H1 (cell line): ENCODE measurements at regions not wholly inside any gene's neighbourhood (a gene's known extent, or its start where the extent isn't known, plus 50 kb on each side); places are given as distances from the start of the nearest gene placed in this dataset.

Source experiments
- CTCF ChIA-PET: fragments of 300-600 bp; sonication (Branson Sonifier 250); formaldehyde crosslinking; loops from one replicate; lab custom pipeline; 2021; ENCODE audit not compliant: partially characterized antibody; lab: Charles Lee
- POLR2A ChIA-PET: fragments of 300-600 bp; sonication (Branson Sonifier 250); formaldehyde crosslinking; loops from one replicate; lab custom pipeline; 2021; ENCODE audit warnings: inconsistent platforms; ENCODE audit not compliant: partially characterized antibody; lab: Charles Lee
- DNase-seq, 2 experiments: peaks; one replicate each; pipeline versions ENCODE4 v3.0.0 to v3.0.0-alpha.2; 2010 to 2022; ENCODE audit warnings: low spot score in 2 of 2, low read depth in 1 of 2, mixed read lengths in 1 of 2
- FAIRE-seq: peaks from 2 replicates; lab custom pipeline; 2011; peaks lifted over from hg19 to GRCh38; lab: Jason Lieb, UNC
- H2AFZ ChIP-seq: 2 replicates; pipeline ENCODE4 v1.8.1; 2012; ENCODE audit warnings: low read length, inconsistent platforms
- H2AK5ac ChIP-seq: 2 replicates; pipeline ENCODE4 v1.6.1; 2013; ENCODE audit warnings: low read depth, low read length
- H2BK120ac ChIP-seq: replicated peaks from 2 replicates; pipeline ENCODE3; 2013; ENCODE audit warnings: low read depth, low read length, inconsistent platforms
- H2BK12ac ChIP-seq: 2 replicates; pipeline ENCODE4 v1.6.1; 2013; ENCODE audit warnings: low read depth, low read length
- H2BK15ac ChIP-seq: 2 replicates; pipeline ENCODE4 v1.6.1; 2013; ENCODE audit warnings: low read length
- H2BK20ac ChIP-seq: 2 replicates; pipeline ENCODE4 v1.6.1; 2013; ENCODE audit warnings: low read length
- H2BK5ac ChIP-seq: 2 replicates; pipeline ENCODE4 v1.6.1; 2013; ENCODE audit warnings: low read depth, low read length
- H3K14ac ChIP-seq: 2 replicates; pipeline ENCODE4 v1.6.1; 2013; ENCODE audit warnings: inconsistent platforms; ENCODE audit not compliant: insufficient read length
- H3K18ac ChIP-seq: 2 replicates; pipeline ENCODE4 v1.6.1; 2013; ENCODE audit warnings: low read length; ENCODE audit errors: extremely low read depth
- H3K23ac ChIP-seq: 2 replicates; pipeline ENCODE4 v1.6.1; 2013; ENCODE audit warnings: inconsistent platforms; ENCODE audit not compliant: insufficient read length
- H3K23me2 ChIP-seq: 2 replicates; pipeline ENCODE4 v1.6.1; 2013; ENCODE audit warnings: low read depth, low read length
- H3K27ac ChIP-seq: 2 replicates; pipeline ENCODE4 v1.6.1; 2011; ENCODE audit warnings: low read depth, low read length, inconsistent platforms
- H3K27me3 ChIP-seq, 4 experiments: replicated peaks in 1 of 4; 1 replicate in 1 of 4; 2 replicates in 3 of 4; pipeline versions ENCODE4 v1.6.1 to v1.8.1; 2011 to 2013; ENCODE audit warnings: low read length in 3 of 4, mild to moderate bottlenecking in 3 of 4, inconsistent platforms in 2 of 4, mixed read lengths in 2 of 4, moderate library complexity in 1 of 4; ENCODE audit not compliant: control insufficient read depth in 3 of 4, insufficient read depth in 3 of 4; ENCODE audit errors: extremely low read depth in 1 of 4
- H3K36me3 ChIP-seq, 4 experiments: 2 replicates each; pipeline versions ENCODE4 v1.6.1 to v1.8.1; 2011 to 2013; ENCODE audit warnings: mild to moderate bottlenecking in 4 of 4, low read length in 3 of 4, moderate library complexity in 2 of 4, control low read depth in 1 of 4, inconsistent platforms in 1 of 4; ENCODE audit not compliant: insufficient read depth in 4 of 4, control insufficient read depth in 2 of 4
- H3K4ac ChIP-seq: replicated peaks from 2 replicates; pipeline ENCODE3; 2013; ENCODE audit warnings: low read length, low read depth, mixed read lengths, inconsistent platforms; ENCODE audit not compliant: insufficient read length
- H3K4me1 ChIP-seq, 4 experiments: replicated peaks in 1 of 4; 1 replicate in 1 of 4; 2 replicates in 3 of 4; pipeline versions ENCODE4 v1.6.1 to v1.8.1; 2011 to 2013; ENCODE audit warnings: low read length in 3 of 4, inconsistent platforms in 2 of 4, mixed read lengths in 1 of 4; ENCODE audit not compliant: insufficient read depth in 4 of 4, control insufficient read depth in 3 of 4
- H3K4me2 ChIP-seq, 2 experiments: 2 replicates each; pipeline versions ENCODE4 v1.6.1 to v1.8.1; 2011 to 2013; ENCODE audit warnings: low read depth in 2 of 2, low read length in 2 of 2, control low read depth in 1 of 2, inconsistent platforms in 1 of 2, mild to moderate bottlenecking in 1 of 2; ENCODE audit not compliant: insufficient read depth in 1 of 2
- H3K4me3 ChIP-seq, 4 experiments: fragments of 200-600, 300-600 bp in 1 of 4; sonication (generic), shearing (Covaris generic), sonication (Bioruptor Twin) in 1 of 4; 2 replicates each; pipeline versions ENCODE4 v1.5.1 to v1.8.1; 2011 to 2016; ENCODE audit warnings: low read length in 4 of 4, low read depth in 3 of 4, control low read depth in 2 of 4, inconsistent platforms in 2 of 4, mild to moderate bottlenecking in 2 of 4, mixed read lengths in 1 of 4, moderate library complexity in 1 of 4; ENCODE audit not compliant: insufficient read depth in 2 of 4; ENCODE audit errors: extremely low read depth in 1 of 4
- H3K56ac ChIP-seq: replicated peaks from 2 replicates; pipeline ENCODE3; 2013; ENCODE audit warnings: low read depth, mild to moderate bottlenecking, mixed read lengths, low read length, inconsistent platforms; ENCODE audit not compliant: insufficient read length
- H3K79me1 ChIP-seq: 2 replicates; pipeline ENCODE4 v1.6.1; 2013; ENCODE audit warnings: low read depth, low read length, control low read depth
- H3K79me2 ChIP-seq, 2 experiments: 2 replicates each; pipeline versions ENCODE4 v1.6.1 to v1.8.1; 2012 to 2013; ENCODE audit warnings: low read length in 2 of 2, mild to moderate bottlenecking in 2 of 2, inconsistent platforms in 1 of 2; ENCODE audit not compliant: insufficient read depth in 2 of 2, control insufficient read depth in 1 of 2
- H3K9ac ChIP-seq, 4 experiments: replicated peaks in 1 of 4; 1 replicate in 1 of 4; 2 replicates in 3 of 4; pipeline versions ENCODE4 v1.6.1 to v1.8.1; 2011 to 2013; ENCODE audit warnings: low read depth in 3 of 4, low read length in 3 of 4, control low read depth in 2 of 4, mild to moderate bottlenecking in 2 of 4, moderate library complexity in 2 of 4, inconsistent platforms in 1 of 4; ENCODE audit errors: extremely low read depth in 1 of 4
- H3K9me3 ChIP-seq, 2 experiments: 2 replicates each; pipeline versions ENCODE4 v1.6.1 to v1.8.1; 2012 to 2013; ENCODE audit warnings: mild to moderate bottlenecking in 2 of 2, moderate library complexity in 2 of 2, control low read depth in 1 of 2, inconsistent platforms in 1 of 2, low read depth in 1 of 2, low read length in 1 of 2, mixed read lengths in 1 of 2; ENCODE audit not compliant: insufficient read depth in 2 of 2
- H4K20me1 ChIP-seq, 2 experiments: replicated peaks in 1 of 2; 2 replicates each; pipeline versions ENCODE3 to v1.8.1; 2011 to 2013; ENCODE audit warnings: inconsistent platforms in 2 of 2, low read length in 2 of 2, mild to moderate bottlenecking in 1 of 2; ENCODE audit not compliant: insufficient read depth in 2 of 2, control insufficient read depth in 1 of 2
- H4K5ac ChIP-seq: 2 replicates; pipeline ENCODE4 v1.6.1; 2013; ENCODE audit warnings: low read length, low read depth, mixed read lengths, inconsistent platforms; ENCODE audit not compliant: insufficient read length
- H4K8ac ChIP-seq: 2 replicates; pipeline ENCODE4 v1.8.0; 2013; ENCODE audit warnings: mild to moderate bottlenecking, moderate library complexity, low read length, inconsistent platforms; ENCODE audit not compliant: insufficient read depth; ENCODE audit errors: extremely low read depth
- H4K91ac ChIP-seq: replicated peaks from 2 replicates; pipeline ENCODE3; 2013; ENCODE audit warnings: low read length, mixed read lengths, inconsistent platforms; ENCODE audit not compliant: insufficient read length
- CHD2 ChIP-seq: IDR thresholded peaks from 2 replicates; pipeline ENCODE4 v1.6.1; 2012; ENCODE audit warnings: low read length, improper control_type of control experiment
- KDM1A ChIP-seq: fragments of 200-600, 300-600 bp; sonication (generic); IDR thresholded peaks from 2 replicates; pipeline ENCODE4 v1.7.1; 2016; ENCODE audit warnings: mild to moderate bottlenecking, low read length, borderline replicate concordance
- PHF8 ChIP-seq: fragments of 200-600 bp; sonication (generic); conservative IDR thresholded peaks from 2 replicates; pipeline ENCODE4 v1.7.1; 2012; ENCODE audit warnings: low read depth, mild to moderate bottlenecking, inconsistent platforms, low read length, moderate library complexity
- SP4 ChIP-seq: IDR thresholded peaks from 2 replicates; pipeline ENCODE4 v1.6.1; 2012; ENCODE audit warnings: low read length, inconsistent platforms
- WGBS, 2 experiments: shearing (Covaris generic) in 1 of 2; methylation state at CpG; one replicate each; pipeline versions ENCODE4 v1.1.6 to v1.1.7; 2013 to 2015; ENCODE audit warnings: low lambda C conversion rate in 2 of 2, mixed read lengths in 2 of 2, inconsistent platforms in 1 of 2, low coverage in 1 of 2, missing lambda C conversion rate in 1 of 2; ENCODE audit not compliant: insufficient replicate concordance in 2 of 2, insufficient coverage in 1 of 2, insufficient read length in 1 of 2; ENCODE audit errors: extremely low coverage in 1 of 2, missing lambda C conversion rate in 1 of 2; 5-methylcytosine and 5-hydroxymethylcytosine counted together

GRCh38 chr5:54713923-54714581 lies 196.5 kb downstream of the SNX18 start:
- H3K23me2 ChIP-seq: no peaks in the 10 kb centered on the region
- no peak overlapping the region for H2BK15ac ChIP-seq
- no peak overlapping the region for H2BK12ac ChIP-seq
- DNase-seq (no peak), FAIRE-seq (no peak)
- no peak overlapping the region for H3K18ac ChIP-seq
- 96% methylated on average over 4 of the region's 4 CpGs; no CpG with 5 or more reads in 1 of the 2 experiments for WGBS, 2 experiments
- no peaks in the 10 kb centered on the region for H3K27me3 ChIP-seq
- POLR2A ChIA-PET: no interaction called here
- H4K20me1 ChIP-seq: no peaks in the 10 kb centered on the region
- H3K4ac ChIP-seq: no peak overlapping the region
- TF ChIP-seq SP4: no peak
- TF ChIP-seq CHD2: no peak
- TF ChIP-seq PHF8: no peak
- no peak for TF ChIP-seq KDM1A
- no peaks in the 10 kb centered on the region for H3K79me2 ChIP-seq
- H3K56ac ChIP-seq: no peak overlapping the region
- no peaks in the 10 kb centered on the region for H3K36me3 ChIP-seq
- no peak overlapping the region for H3K4me2 ChIP-seq
- H3K27ac ChIP-seq: no peak overlapping the region
- no peak overlapping the region for H2BK5ac ChIP-seq
- no peak overlapping the region for H2AFZ ChIP-seq
- H3K23ac ChIP-seq: no peak overlapping the region
- no peak overlapping the region for H4K5ac ChIP-seq
- H2BK120ac ChIP-seq: no peak overlapping the region
- H3K14ac ChIP-seq: no peak overlapping the region
- no peak overlapping the region for H3K9ac ChIP-seq
- no peaks in the 10 kb centered on the region for H3K9me3 ChIP-seq
- H3K4me1 ChIP-seq: peaks cover 0 to under 1% (median 0%) of the 10 kb centered on the region in 4 experiments; a peak in 2 of 7 replicates
- no peaks in the 10 kb centered on the region for H3K79me1 ChIP-seq
- H3K4me3 ChIP-seq: no peak overlapping the region
- H2AK5ac ChIP-seq: no peak overlapping the region
- H4K91ac ChIP-seq: no peak overlapping the region
- H4K8ac ChIP-seq: no peak overlapping the region
- CTCF ChIA-PET: no interaction called here
- H2BK20ac ChIP-seq: no peak overlapping the region
